ENCODE measurements at regions not wholly inside any gene's neighbourhood (a gene's known extent, or its start where the extent isn't known, plus 50 kb on each side); places are given as distances from the start of the nearest gene placed in this dataset.

DNA sequence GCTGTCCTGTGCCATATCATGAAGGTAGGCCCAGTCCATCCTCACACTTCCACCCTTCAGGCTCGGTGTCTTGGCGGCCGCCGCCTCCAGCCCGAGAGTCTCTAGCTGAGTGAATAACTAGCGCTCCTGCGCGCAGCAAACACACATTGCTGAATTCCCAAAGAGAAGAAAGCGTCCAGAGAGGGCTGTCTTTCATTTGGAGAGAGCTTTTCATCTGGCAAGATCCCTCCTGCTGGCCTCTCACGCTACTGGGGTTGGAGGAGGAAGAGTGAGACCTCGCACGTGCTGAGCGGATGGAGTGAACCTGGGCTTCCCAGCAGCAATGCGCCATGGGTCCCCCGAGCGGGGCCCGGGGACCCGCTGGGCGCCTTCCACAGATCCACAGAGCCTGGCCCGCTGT, 73.2 kb downstream of the NCR2 start:
- no peaks in the 10 kb centered on the region for H4K20me1 ChIP-seq (ENCODE audit: low read depth, low read length)
- H3K9me3 ChIP-seq (ENCODE audit: insufficient read depth, low read length), result no peaks in the 10 kb centered on the region
- no peaks in the 10 kb centered on the region for H3K36me3 ChIP-seq (ENCODE audit: low read length)
- no peaks in the 10 kb centered on the region for H3F3A ChIP-seq (ENCODE audit: insufficient read depth)
- TF ChIP-seq, protein P1, sequence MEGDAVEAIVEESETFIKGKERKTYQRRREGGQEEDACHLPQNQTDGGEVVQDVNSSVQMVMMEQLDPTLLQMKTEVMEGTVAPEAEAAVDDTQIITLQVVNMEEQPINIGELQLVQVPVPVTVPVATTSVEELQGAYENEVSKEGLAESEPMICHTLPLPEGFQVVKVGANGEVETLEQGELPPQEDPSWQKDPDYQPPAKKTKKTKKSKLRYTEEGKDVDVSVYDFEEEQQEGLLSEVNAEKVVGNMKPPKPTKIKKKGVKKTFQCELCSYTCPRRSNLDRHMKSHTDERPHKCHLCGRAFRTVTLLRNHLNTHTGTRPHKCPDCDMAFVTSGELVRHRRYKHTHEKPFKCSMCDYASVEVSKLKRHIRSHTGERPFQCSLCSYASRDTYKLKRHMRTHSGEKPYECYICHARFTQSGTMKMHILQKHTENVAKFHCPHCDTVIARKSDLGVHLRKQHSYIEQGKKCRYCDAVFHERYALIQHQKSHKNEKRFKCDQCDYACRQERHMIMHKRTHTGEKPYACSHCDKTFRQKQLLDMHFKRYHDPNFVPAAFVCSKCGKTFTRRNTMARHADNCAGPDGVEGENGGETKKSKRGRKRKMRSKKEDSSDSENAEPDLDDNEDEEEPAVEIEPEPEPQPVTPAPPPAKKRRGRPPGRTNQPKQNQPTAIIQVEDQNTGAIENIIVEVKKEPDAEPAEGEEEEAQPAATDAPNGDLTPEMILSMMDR (IDR thresholded peaks at IDR 0.05; ENCODE audit: insufficient read depth, low read length, poor library complexity, severe bottlenecking), result no peak
- TF ChIP-seq EZH2phosphoT487 (conservative IDR thresholded peaks at IDR 0.05; ENCODE audit: low read length), result no peak
- H3K27ac ChIP-seq (ENCODE audit: low read depth, low read length), result no peak overlapping the region
- H3K4me2 ChIP-seq (ENCODE audit: low read depth, low read length, poor library complexity, severe bottlenecking), result no peak overlapping the region
- no peak overlapping the region for H2AFZ ChIP-seq (ENCODE audit: low read depth, low read length, severe bottlenecking)
- H3K79me2 ChIP-seq (ENCODE audit: insufficient read depth, low read length), result no peaks in the 10 kb centered on the region
- H3K4me3 ChIP-seq (ENCODE audit: insufficient read depth, low read length, poor library complexity, severe bottlenecking), result no peak overlapping the region
- 0 out of 2 replicates have a peak, but pooled peaks cover 4% of the 10 kb centered on the region for H3K27me3 ChIP-seq (ENCODE audit: low read length)
- no peaks in the 10 kb centered on the region for H3K9me2 ChIP-seq (replicated peaks; ENCODE audit: insufficient read depth, low read length)
- no peak overlapping the region for H3K9ac ChIP-seq (ENCODE audit: low read length)

DNA sequence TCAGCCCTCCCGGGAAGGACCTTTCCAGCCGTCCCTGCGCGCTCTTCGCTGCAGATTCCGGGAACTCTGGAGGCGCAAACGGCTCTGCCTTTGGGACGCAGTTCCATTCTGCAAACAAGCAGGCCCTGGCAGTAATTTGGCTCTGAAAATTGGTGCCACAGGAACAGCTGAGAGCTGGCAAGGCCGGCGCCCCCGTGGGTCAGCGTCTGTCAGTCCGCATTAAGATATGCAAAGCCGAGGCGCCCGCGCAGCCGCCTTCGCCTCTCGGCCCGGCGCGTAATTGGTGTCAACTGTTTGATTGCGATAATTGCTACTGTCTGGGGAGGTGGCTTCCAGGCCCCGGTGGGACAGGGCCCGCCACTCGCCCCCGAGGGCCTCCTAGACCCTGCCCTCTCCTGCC, 73.6 kb downstream of the NCR2 start:
- TF ChIP-seq EZH2phosphoT487 (conservative IDR thresholded peaks at IDR 0.05; ENCODE audit: low read length), result no peak
- TF ChIP-seq, protein P1 (IDR thresholded peaks at IDR 0.05; ENCODE audit: insufficient read depth, low read length, poor library complexity, severe bottlenecking), result no peak
- H3K9ac ChIP-seq (ENCODE audit: low read length), result no peak overlapping the region
- no peaks in the 10 kb centered on the region for H4K20me1 ChIP-seq (ENCODE audit: low read depth, low read length)
- H3K4me3 ChIP-seq (ENCODE audit: insufficient read depth, low read length, poor library complexity, severe bottlenecking), result no peak overlapping the region
- H3K9me2 ChIP-seq (replicated peaks; ENCODE audit: insufficient read depth, low read length), result no peaks in the 10 kb centered on the region
- no peak overlapping the region for H3K4me2 ChIP-seq (ENCODE audit: low read depth, low read length, poor library complexity, severe bottlenecking)
- no peaks in the 10 kb centered on the region for H3K36me3 ChIP-seq (ENCODE audit: low read length)
- H3K9me3 ChIP-seq (ENCODE audit: insufficient read depth, low read length), result no peaks in the 10 kb centered on the region
- no peak overlapping the region for H3K27ac ChIP-seq (ENCODE audit: low read depth, low read length)
- H2AFZ ChIP-seq (ENCODE audit: low read depth, low read length, severe bottlenecking), result no peak overlapping the region
- H3K79me2 ChIP-seq (ENCODE audit: insufficient read depth, low read length), result no peaks in the 10 kb centered on the region
- no peaks in the 10 kb centered on the region for H3F3A ChIP-seq (ENCODE audit: insufficient read depth)
- 0 out of 2 replicates have a peak, but pooled peaks cover 4% of the 10 kb centered on the region for H3K27me3 ChIP-seq (ENCODE audit: low read length)

DNA sequence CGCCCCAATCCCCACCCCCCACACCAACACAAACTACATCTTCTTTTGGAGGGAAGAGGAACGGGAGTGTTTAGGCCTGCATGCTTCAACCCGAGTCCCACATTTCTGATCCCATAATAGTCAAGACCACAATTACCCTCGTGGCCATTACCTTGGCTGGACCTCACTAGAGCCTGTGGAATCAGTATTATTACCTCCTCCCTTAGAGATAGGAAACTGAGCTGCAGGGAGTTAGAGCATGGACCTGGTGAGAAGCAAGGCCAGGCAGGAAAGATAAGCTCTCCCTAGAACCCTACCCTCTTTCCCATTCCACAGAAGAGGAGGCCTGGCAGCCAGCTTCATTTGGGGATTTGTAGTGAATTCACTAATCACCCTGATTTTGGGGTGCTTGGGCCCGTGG, 74.1 kb downstream of the NCR2 start:
- Histone ChIP-seq H3K4me3 (ENCODE audit: insufficient read depth, low read length, poor library complexity, severe bottlenecking) (no peak overlapping the region), H3K27me3 (ENCODE audit: low read length) (0 out of 2 replicates have a peak, but pooled peaks cover 2% of the 10 kb centered on the region), H3F3A (ENCODE audit: insufficient read depth) (no peaks in the 10 kb centered on the region), H3K9me3 (ENCODE audit: insufficient read depth, low read length) (no peaks in the 10 kb centered on the region), H4K20me1 (ENCODE audit: low read depth, low read length) (no peaks in the 10 kb centered on the region), H2AFZ (ENCODE audit: low read depth, low read length, severe bottlenecking) (no peak overlapping the region), H3K9me2 (replicated peaks; ENCODE audit: insufficient read depth, low read length) (no peaks in the 10 kb centered on the region), H3K79me2 (ENCODE audit: insufficient read depth, low read length) (no peaks in the 10 kb centered on the region), H3K27ac (ENCODE audit: low read depth, low read length) (no peak overlapping the region), H3K36me3 (ENCODE audit: low read length) (no peaks in the 10 kb centered on the region), H3K9ac (ENCODE audit: low read length) (no peak overlapping the region), H3K4me2 (ENCODE audit: low read depth, low read length, poor library complexity, severe bottlenecking) (no peak overlapping the region)
- TF ChIP-seq, protein P1 (IDR thresholded peaks at IDR 0.05; ENCODE audit: insufficient read depth, low read length, poor library complexity, severe bottlenecking), result no peak
- no peak for TF ChIP-seq EZH2phosphoT487 (conservative IDR thresholded peaks at IDR 0.05; ENCODE audit: low read length)
